ENCODE measurements at regions not wholly inside any gene's neighbourhood (a gene's known extent, or its start where the extent isn't known, plus 50 kb on each side); places are given as distances from the start of the nearest gene placed in this dataset.

- intact Hi-C loops (cut with DNase I, micrococcal nuclease) = no loop called here
- ATAC-seq (no peak), DNase-seq (no peak)
Measured at GRCh38 chr6:99011151-99011550, 63.4 kb upstream of the FBXL4 start.

- intact Hi-C loops (cut with DNase I, micrococcal nuclease) = no loop called here
- no peak for ATAC-seq
- DNase-seq = no peak
Measured at GRCh38 chr6:99002831-99003230, 55.1 kb upstream of the FBXL4 start.

- ATAC-seq (no peak), DNase-seq (no peak)
- intact Hi-C loops (cut with DNase I, micrococcal nuclease) = no loop called here
Measured at GRCh38 chr6:98998103-98998502, 50.4 kb upstream of the FBXL4 start.

Small RNA genes lying in the stretch of these regions (microRNA-seq; reads per million reads assigned to microRNA genes)
- 0 reads per million in 2 donors for gene MIR548AI
